T-cell (primary cell): ENCODE measurements at regions not wholly inside any gene's neighbourhood (a gene's known extent, or its start where the extent isn't known, plus 50 kb on each side); places are given as distances from the start of the nearest gene placed in this dataset.

Source experiments
- ATAC-seq, 4 experiments: fragments of 200-7000 bp in 3 of 4; fragments of 150-1000 bp in 1 of 4; cut with Tn5 transposase; replicated peaks in 1 of 4; 1 replicate in 3 of 4; 2 replicates in 1 of 4; pipeline ENCODE4 v1.10.0; 2021; ENCODE audit warnings: moderate library complexity in 3 of 4, mild to moderate bottlenecking in 2 of 4, moderate number of reproducible peaks in 1 of 4
- CTCF ChIA-PET, 2 donors: fragments of 300-600 bp; sonication (Branson Sonifier 250); formaldehyde crosslinking; loops; one replicate each; lab custom pipeline; 2022; ENCODE audit warnings: antibody characterized with exemption in 2 of 2; lab: Charles Lee
- POLR2A ChIA-PET, 2 donors: fragments of 300-600 bp; sonication (Branson Sonifier 250); formaldehyde crosslinking; loops; one replicate each; lab custom pipeline; 2022; ENCODE audit warnings: antibody characterized with exemption in 2 of 2; lab: Charles Lee
- DNase-seq, 35 experiments: peaks; one replicate each; pipeline versions ENCODE4 v3.0.0 to v3.0.0-alpha.2; 2013 to 2023
- H3K27ac ChIP-seq: one replicate; pipeline ENCODE4 v1.5.1; 2013; ENCODE audit warnings: low read length
- H3K27me3 ChIP-seq, 2 experiments: replicated peaks in 1 of 2; 1 replicate in 1 of 2; 2 replicates in 1 of 2; pipeline versions ENCODE4 v1.6.1 to v1.7.0; 2013; ENCODE audit warnings: low read length in 1 of 2, mixed read lengths in 1 of 2; ENCODE audit not compliant: control insufficient read depth in 2 of 2, insufficient read depth in 2 of 2; ENCODE audit errors: extremely low read depth in 1 of 2
- H3K36me3 ChIP-seq, 2 donors: 1 replicate in 1 of 2; 2 replicates in 1 of 2; pipeline versions ENCODE4 v1.6.1 to v1.7.0; 2013; ENCODE audit warnings: low read length in 1 of 2; ENCODE audit not compliant: control insufficient read depth in 2 of 2, insufficient read depth in 1 of 2; ENCODE audit errors: extremely low read depth in 1 of 2
- H3K4me1 ChIP-seq, 2 experiments: 1 replicate in 1 of 2; 2 replicates in 1 of 2; pipeline versions ENCODE4 v1.6.1 to v1.7.0; 2013; ENCODE audit warnings: low read length in 2 of 2, mixed read lengths in 1 of 2; ENCODE audit not compliant: insufficient read depth in 2 of 2, control insufficient read depth in 1 of 2; ENCODE audit errors: extremely low read depth in 1 of 2
- H3K4me3 ChIP-seq, 2 donors: 1 replicate in 1 of 2; 2 replicates in 1 of 2; pipeline versions ENCODE4 v1.5.1 to v1.7.0; 2013; ENCODE audit warnings: mild to moderate bottlenecking in 2 of 2, low read length in 1 of 2, moderate library complexity in 1 of 2; ENCODE audit not compliant: control insufficient read depth in 1 of 2; ENCODE audit errors: extremely low read depth in 1 of 2
- H3K9me3 ChIP-seq: 2 replicates; pipeline ENCODE4 v1.7.0; 2013
- H3K27ac Mint-ChIP-seq, 2 donors: one replicate each; pipeline ENCODE4 v1.8.0; 2020 to 2021; ENCODE audit warnings: mild to moderate bottlenecking in 2 of 2, mixed read lengths in 2 of 2
- H3K27me3 Mint-ChIP-seq, 2 donors: one replicate each; pipeline ENCODE4 v1.8.0; 2021 to 2022; ENCODE audit warnings: mixed read lengths in 2 of 2
- H3K36me3 Mint-ChIP-seq: one replicate; pipeline ENCODE4 v1.8.0; 2021; ENCODE audit warnings: mixed read lengths
- H3K4me1 Mint-ChIP-seq, 3 donors: one replicate each; pipeline ENCODE4 v1.8.0; 2020 to 2022; ENCODE audit warnings: mixed read lengths in 3 of 3, mild to moderate bottlenecking in 1 of 3
- H3K4me3 Mint-ChIP-seq, 3 donors: one replicate each; pipeline ENCODE4 v1.8.0; 2020 to 2022; ENCODE audit warnings: mild to moderate bottlenecking in 3 of 3, mixed read lengths in 3 of 3, moderate library complexity in 3 of 3
- H3K9me3 Mint-ChIP-seq, 3 donors: one replicate each; pipeline ENCODE4 v1.8.0; 2020 to 2022; ENCODE audit warnings: mixed read lengths in 3 of 3
- WGBS: methylation state at CpG from one replicate; pipeline ENCODE4 v1.1.5; 2013; ENCODE audit warnings: missing lambda C conversion rate; ENCODE audit not compliant: insufficient coverage; 5-methylcytosine and 5-hydroxymethylcytosine counted together

DNA sequence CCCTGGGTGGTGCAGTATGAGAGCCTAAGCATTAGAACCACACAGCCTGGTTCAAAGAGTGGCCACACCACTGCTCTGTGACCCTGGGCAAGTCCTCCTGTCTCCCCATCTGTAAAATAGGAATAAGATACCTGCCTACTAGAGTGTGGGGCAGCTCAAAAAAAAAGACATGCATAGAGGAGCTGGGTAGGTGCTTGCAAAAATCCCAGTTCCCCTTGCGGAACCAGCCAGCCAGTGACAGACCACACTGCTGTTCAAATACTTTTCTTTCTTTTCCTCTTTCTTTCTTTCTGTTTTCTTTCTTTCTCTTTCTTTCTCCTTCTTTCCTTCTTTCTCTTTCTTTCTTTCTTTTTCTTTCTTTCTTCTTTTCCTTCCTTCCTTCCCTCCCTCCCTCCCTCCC is 63.0 kb upstream of the TRIM2 start:
- WGBS = 100% methylated on average over 1 of the region's 1 CpG
- peaks cover 0 to 4% of the 10 kb centered on the region in 2 experiments for H3K4me1 ChIP-seq
- no peaks in the 10 kb centered on the region for H3K36me3 ChIP-seq
- ChIA-PET POLR2A (no interaction called here), CTCF (interaction anchor here in 1 of 2 donors (0.6 kb wide), 1 partner anchor 20 kb away, joined by 3 read pairs; no protein-coding TSS in a partner anchor)
- Mint-ChIP-seq H3K9me3 (no peaks in the 10 kb centered on the region), H3K27me3 (peaks cover 0 to 3% of the 10 kb centered on the region in 2 donors), H3K36me3 (no peaks in the 10 kb centered on the region), H3K4me3 (no peak overlapping the region), H3K27ac (no peak overlapping the region), H3K4me1 (peaks cover 0 to 5% (median 4%) of the 10 kb centered on the region in 3 donors)
- peaks cover 0 to 15% of the 10 kb centered on the region in 2 experiments for H3K27me3 ChIP-seq
- H3K9me3 ChIP-seq = no peaks in the 10 kb centered on the region
- no peak for ATAC-seq
- no peak for DNase-seq
- no peak overlapping the region for H3K27ac ChIP-seq
- no peak overlapping the region for H3K4me3 ChIP-seq

DNA sequence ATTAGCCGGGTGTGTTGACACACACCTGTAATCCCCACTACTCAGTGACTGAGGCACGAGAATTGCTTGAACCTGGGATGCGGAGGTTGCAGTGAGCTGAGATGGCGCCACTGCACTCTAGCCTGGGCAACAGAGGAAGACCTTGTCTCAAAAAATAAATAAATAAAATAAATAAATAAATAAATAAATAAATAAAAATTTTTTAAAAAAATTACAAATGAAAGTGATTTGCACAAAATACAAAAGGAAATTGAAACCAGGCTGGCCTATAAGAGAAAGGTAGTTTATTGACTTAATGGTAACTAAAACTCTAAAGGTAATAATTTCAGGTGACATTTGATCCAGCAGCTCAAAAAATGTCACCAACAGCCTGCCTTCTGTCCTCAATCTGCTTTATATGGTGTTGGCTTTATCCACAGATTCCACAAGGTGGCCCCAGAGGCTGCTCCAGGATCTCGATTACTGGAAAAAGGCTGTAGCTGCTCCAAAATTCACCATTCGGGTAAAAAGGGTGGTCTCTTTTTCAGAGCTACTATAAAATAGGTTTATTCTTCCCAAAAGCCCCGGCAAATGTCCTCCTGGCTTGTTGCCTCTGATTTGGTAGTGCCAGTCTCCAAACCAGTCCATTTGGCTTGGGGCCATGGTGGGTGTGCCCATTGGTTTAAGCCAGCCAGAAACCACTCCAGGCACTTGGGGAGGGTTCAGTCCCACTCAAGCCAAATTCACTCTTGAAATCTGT is 61.4 kb upstream of the TRIM2 start:
- ATAC-seq = peak; percentile 52 to 86 (median 74)
- no peak overlapping the region for H3K4me3 Mint-ChIP-seq
- DNase-seq = peak; percentile 17 to 74 (median 39)
- no peaks in the 10 kb centered on the region for H3K27me3 Mint-ChIP-seq
- ChIA-PET POLR2A (no interaction called here), CTCF (interaction anchor here (0.6 to 1.8 kb wide), 31 partner anchors 8 to 608 kb away, joined by 3 to 13 read pairs (median 3); partner anchors contain the start of gene TRIM2 (in 1 of the 2))
- H3K27ac Mint-ChIP-seq = no peak overlapping the region
- no peak overlapping the region for H3K27ac ChIP-seq
- no peaks in the 10 kb centered on the region for H3K36me3 Mint-ChIP-seq
- peaks cover 0 to 4% of the 10 kb centered on the region in 2 experiments for H3K4me1 ChIP-seq
- no peaks in the 10 kb centered on the region for H3K36me3 ChIP-seq
- WGBS = 47% methylated on average over 3 of the region's 7 CpGs
- peaks cover 0 to 5% (median 4%) of the 10 kb centered on the region in 3 donors for H3K4me1 Mint-ChIP-seq
- H3K9me3 ChIP-seq = no peaks in the 10 kb centered on the region
- peaks cover 0 to 6% of the 10 kb centered on the region in 2 experiments for H3K27me3 ChIP-seq
- H3K4me3 ChIP-seq = no peak overlapping the region
- no peaks in the 10 kb centered on the region for H3K9me3 Mint-ChIP-seq

DNA sequence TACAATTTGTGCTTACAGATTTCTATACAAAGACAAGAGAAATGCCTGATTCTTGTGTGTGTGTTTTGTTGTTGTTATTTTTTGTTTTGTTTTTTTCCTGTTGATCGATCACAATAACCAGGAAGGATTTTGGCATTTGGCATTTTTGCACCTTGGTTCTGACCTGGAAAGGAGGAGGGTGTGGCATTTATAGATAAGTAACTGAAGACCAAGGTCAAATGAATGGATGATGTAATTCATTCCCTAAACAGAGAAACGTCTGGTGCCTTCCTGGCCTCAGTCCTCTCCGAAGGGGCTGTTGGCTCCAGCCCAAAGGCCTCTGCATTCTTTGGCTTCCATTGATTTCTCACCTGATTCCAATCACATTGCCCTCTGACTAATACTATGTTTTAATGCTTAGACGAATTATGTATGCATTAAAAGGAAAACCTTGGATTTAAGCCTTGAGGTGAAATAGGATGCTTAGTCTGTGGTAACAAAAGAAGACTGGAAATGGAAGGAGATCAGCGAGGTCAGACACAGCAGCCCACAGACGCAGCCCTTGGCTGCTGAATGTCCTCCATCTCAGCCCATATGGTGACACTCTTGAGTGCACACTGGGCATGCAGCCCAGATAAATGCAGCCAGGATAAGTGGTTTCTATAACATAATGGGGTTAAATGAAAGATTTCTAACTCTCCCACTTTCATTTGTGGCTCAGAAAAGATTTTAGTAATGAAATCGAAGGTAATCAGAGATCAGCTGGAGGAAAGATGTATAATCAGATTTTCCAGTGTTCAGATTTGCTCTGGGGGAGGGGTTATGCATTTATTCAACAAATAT is 60.5 kb upstream of the TRIM2 start:
- DNase-seq (no peak), ATAC-seq (no peak)
- H3K27me3 ChIP-seq = peaks cover 0 to 3% of the 10 kb centered on the region in 2 experiments
- Mint-ChIP-seq H3K9me3 (no peaks in the 10 kb centered on the region), H3K4me3 (no peak overlapping the region), H3K4me1 (peaks cover 0 to 5% (median 4%) of the 10 kb centered on the region in 3 donors), H3K27me3 (no peaks in the 10 kb centered on the region), H3K27ac (no peak overlapping the region), H3K36me3 (no peaks in the 10 kb centered on the region)
- POLR2A ChIA-PET = no interaction called here
- no peaks in the 10 kb centered on the region for H3K9me3 ChIP-seq
- 70% methylated on average over 2 of the region's 7 CpGs for WGBS
- peaks cover 0 to 4% of the 10 kb centered on the region in 2 experiments for H3K4me1 ChIP-seq
- H3K36me3 ChIP-seq = no peaks in the 10 kb centered on the region
- H3K27ac ChIP-seq = no peak overlapping the region
- no peak overlapping the region for H3K4me3 ChIP-seq
- CTCF ChIA-PET = interaction anchor here (0.6 to 1.8 kb wide), 19 partner anchors 7 to 607 kb away, joined by 3 to 13 read pairs (median 3); no protein-coding TSS in a partner anchor

DNA sequence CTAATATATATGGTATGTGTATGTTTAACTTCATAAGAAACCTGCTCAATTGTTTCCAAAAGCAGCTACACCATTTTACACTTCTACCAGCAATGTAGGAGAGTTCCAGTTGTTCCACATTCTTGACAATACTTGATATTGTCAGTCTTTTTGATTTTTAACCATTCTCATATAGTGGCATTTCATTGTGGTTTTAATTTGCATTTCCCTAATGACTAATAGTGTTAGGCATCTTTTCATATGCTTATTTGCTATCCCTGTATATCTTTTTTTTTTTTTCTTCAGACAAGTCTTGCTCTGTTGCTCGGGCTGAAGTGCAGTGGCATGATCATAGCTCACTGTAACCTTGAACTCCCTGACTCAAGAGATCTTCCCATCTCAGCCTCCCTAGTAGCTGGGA is 58.2 kb upstream of the TRIM2 start:
- H3K27ac Mint-ChIP-seq = no peak overlapping the region
- CTCF ChIA-PET = interaction anchor here (0.6 to 1.1 kb wide), 3 partner anchors 12 to 848 kb away, joined by 3 to 4 read pairs (median 4); no protein-coding TSS in a partner anchor

DNA sequence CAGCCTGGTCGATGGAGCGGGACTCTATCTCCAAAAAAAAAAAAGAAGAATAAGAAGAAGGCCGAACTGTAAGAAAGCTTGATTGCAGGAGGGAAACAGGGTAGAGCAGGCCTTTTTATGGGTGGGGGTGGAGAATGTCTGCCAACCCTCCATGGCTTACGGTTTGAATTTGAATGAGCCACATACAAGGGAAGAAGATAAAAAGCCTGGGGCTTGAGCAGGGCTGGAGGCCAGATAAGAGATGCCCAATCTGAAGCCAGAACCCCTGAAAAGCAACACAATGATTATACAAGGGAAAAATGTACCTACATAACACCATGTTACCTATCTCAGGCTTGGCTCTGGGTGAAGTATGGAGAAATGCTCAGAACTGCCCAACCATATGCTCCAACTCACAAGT is 57.3 kb upstream of the TRIM2 start:
- DNase-seq (no peak), ATAC-seq (no peak)
- ChIA-PET POLR2A (interaction anchor here in 1 of 2 donors (0.6 kb wide), 1 partner anchor 470 kb away, joined by 3 read pairs; no protein-coding TSS in a partner anchor), CTCF (interaction anchor here (0.8 to 0.9 kb wide), 2 partner anchors 20 to 849 kb away, joined by 3 to 4 read pairs; no protein-coding TSS in a partner anchor)
- Mint-ChIP-seq H3K27ac (no peak overlapping the region), H3K36me3 (no peaks in the 10 kb centered on the region), H3K4me1 (peaks cover 5 to 8% (median 6%) of the 10 kb centered on the region in 3 donors), H3K4me3 (no peak overlapping the region), H3K9me3 (no peaks in the 10 kb centered on the region), H3K27me3 (no peaks in the 10 kb centered on the region)
- peaks cover 0 to 5% of the 10 kb centered on the region in 2 experiments for H3K4me1 ChIP-seq
- no peak overlapping the region for H3K4me3 ChIP-seq
- no peaks in the 10 kb centered on the region for H3K36me3 ChIP-seq
- WGBS = 100% methylated on average over 1 of the region's 4 CpGs
- H3K27ac ChIP-seq = no peak overlapping the region
- no peaks in the 10 kb centered on the region for H3K9me3 ChIP-seq
- H3K27me3 ChIP-seq = peaks cover 0 to 2% of the 10 kb centered on the region in 2 experiments

More for the DNA sequence above, 58.2 kb upstream of the TRIM2 start:
- Mint-ChIP-seq H3K9me3 (no peaks in the 10 kb centered on the region), H3K27me3 (no peaks in the 10 kb centered on the region), H3K36me3 (no peaks in the 10 kb centered on the region), H3K4me3 (no peak overlapping the region), H3K4me1 (peaks cover 0 to 5% (median 4%) of the 10 kb centered on the region in 3 donors)
- POLR2A ChIA-PET = no interaction called here
- Histone ChIP-seq H3K4me1 (peaks cover 0 to 4% of the 10 kb centered on the region in 2 experiments), H3K9me3 (no peaks in the 10 kb centered on the region), H3K27ac (no peak overlapping the region), H3K4me3 (no peak overlapping the region), H3K36me3 (no peaks in the 10 kb centered on the region), H3K27me3 (peaks cover 0 to 3% of the 10 kb centered on the region in 2 experiments)
- WGBS = no CpG with 5 or more reads among the region's 1 CpG
- DNase-seq (no peak), ATAC-seq (no peak)

DNA sequence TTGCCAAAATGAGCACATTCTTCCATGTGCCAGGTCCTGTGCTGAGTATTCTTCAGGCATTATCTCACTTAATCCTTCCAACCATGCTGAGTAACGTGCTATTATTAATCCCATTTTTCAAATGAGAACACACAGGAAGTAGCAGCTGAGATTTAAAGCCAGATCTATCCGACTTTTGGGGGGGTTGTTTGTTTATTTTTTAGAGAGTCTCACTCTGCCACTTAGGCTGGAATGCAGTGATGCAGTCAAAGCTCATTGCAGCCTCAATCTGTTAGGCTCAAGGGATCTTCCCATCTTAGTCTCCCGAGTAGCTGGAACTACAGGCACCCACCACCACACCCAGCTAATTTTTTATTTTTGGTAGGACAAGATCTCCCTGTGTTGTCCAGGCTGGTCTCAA is 55.5 kb upstream of the TRIM2 start:
- Histone ChIP-seq H3K27ac (no peak overlapping the region), H3K9me3 (no peaks in the 10 kb centered on the region), H3K4me1 (peaks cover 3 to 19% of the 10 kb centered on the region in 2 experiments), H3K27me3 (peaks cover 0 to 9% of the 10 kb centered on the region in 2 experiments), H3K36me3 (no peaks in the 10 kb centered on the region), H3K4me3 (no peak overlapping the region)
- Mint-ChIP-seq H3K36me3 (no peaks in the 10 kb centered on the region), H3K9me3 (no peaks in the 10 kb centered on the region), H3K27me3 (no peaks in the 10 kb centered on the region), H3K4me1 (peaks cover 10 to 17% (median 15%) of the 10 kb centered on the region in 3 donors), H3K27ac (peak overlapping the region in 1 of 2 donors; percentile 4), H3K4me3 (no peak overlapping the region)
- ATAC-seq (no peak), DNase-seq (no peak)
- ChIA-PET CTCF (interaction anchor here (0.6 to 1.4 kb wide), 5 partner anchors 11 to 231 kb away, joined by 3 to 4 read pairs (median 3); no protein-coding TSS in a partner anchor), POLR2A (no interaction called here)
- no CpG with 5 or more reads among the region's 3 CpGs for WGBS
